HG03175 (cell line): ENCODE measurements at regions not wholly inside any gene's neighbourhood (a gene's known extent, or its start where the extent isn't known, plus 50 kb on each side); places are given as distances from the start of the nearest gene placed in this dataset.
"Not testable (repeated sequence)": the region's sequence is repeated elsewhere in the genome, so short reads cannot be mapped to it uniquely, and the experiment has no call there.

ENCODE experiments used
- ATAC-seq: cut with Tn5 transposase; IDR thresholded peaks from one replicate; pipeline ENCODE4 v1.9.1; 2021; ENCODE audit warnings: mild to moderate bottlenecking, moderate library complexity; ENCODE audit not compliant: unreplicated experiment

DNA sequence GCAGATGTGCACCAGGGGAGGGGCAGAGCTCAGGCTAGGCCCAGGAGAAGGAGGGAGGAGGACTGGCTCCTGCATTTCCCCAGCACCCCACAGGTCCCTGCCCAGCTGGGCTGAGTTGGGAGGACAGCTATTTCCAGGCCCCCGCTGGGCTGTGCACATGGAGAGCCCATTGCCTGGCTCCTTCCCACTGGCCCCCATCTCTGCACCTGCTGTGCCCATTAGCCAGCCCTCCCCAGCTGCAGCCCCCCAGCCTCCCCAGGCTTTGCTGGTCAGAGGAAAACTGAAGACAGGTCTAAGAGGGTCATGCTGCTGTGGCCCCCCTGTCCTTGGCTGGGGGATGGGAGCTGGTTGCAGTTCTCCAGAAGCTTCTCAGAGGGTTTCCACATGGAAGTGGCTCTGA lies 81.8 kb upstream of the SHANK2 start:
- ATAC-seq: no peak

DNA sequence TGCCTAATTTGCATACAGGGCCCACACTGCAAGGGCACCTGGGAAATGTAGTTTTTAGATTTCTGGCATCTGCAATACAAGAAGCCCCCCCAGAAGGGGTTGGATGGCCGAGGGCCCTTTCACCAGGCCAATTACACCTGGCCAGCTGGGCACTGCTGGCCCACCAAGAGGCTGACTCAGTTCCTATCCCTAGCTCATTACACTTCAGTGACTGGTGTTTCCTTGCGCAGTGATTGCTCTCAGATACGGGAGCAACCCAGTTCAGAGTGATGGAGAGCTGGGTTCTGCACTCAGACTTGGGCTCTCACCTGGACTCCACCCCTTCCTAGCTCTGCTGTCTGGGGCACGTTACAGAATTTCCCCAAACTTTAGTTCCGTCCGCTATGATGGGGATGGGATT lies 81.1 kb upstream of the SHANK2 start:
- no peak for ATAC-seq

GRCh38 chr11:71332447-71332846 lies 80.1 kb upstream of the SHANK2 start:
- no peak for ATAC-seq

DNA sequence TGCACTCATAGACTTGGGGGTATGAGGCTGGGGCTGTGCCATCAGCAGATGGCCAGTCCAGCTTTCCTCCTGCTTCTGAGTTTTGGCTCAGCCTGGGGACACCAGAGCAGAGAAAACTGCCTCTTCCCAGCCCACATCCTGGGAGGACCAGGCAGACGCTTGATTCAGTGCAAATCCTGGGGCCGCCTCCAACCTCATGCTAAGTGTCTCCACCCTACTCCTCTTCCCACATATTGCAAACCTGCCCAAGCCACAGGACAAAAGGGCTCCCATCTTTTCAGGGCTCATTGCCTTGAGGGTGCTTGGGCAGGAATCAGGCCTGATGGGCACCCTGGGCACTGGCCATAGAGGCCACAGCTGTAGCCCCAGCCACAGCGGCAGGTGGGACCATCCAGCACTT lies 79.7 kb upstream of the SHANK2 start:
- no peak for ATAC-seq

DNA sequence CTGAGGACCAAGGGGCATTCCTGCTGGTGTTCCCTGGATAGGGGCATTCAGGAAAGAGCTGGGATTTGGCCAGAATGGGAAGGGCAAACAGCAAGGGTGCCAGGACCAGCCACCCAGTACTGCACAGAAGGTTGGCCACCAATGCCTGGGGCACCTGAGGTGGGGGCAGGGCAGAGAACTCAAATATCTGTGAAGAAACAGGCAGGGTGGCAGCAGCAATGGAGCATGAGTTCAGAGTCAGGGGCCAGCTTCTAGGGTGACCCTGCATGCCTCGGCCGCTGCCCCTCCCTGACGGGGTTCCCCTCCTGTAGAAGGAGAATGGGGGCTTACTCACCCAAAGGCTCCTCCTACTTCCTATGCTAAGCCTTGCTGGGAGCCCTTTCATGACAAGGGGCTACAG lies 79.3 kb upstream of the SHANK2 start:
- ATAC-seq: no peak

DNA sequence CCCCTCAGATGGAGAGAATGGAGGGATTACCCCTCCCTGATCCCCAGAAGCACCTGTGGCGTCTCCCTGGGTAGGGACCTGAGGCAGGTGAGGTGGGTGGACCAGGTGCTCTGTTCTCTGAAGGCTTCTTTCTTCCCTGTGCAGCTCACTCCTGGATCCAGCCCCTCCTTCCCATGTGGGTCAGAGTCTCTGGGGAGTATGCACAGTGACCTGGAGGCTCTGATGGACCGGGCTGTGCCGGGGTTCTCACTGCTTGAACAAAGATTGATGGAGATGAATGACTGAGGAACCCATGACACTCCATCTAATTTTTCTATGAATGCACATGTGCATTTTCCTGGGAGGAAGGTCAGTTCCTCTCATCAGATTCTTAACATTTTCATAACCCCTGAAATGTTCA lies 78.6 kb upstream of the SHANK2 start:
- no peak for ATAC-seq

DNA sequence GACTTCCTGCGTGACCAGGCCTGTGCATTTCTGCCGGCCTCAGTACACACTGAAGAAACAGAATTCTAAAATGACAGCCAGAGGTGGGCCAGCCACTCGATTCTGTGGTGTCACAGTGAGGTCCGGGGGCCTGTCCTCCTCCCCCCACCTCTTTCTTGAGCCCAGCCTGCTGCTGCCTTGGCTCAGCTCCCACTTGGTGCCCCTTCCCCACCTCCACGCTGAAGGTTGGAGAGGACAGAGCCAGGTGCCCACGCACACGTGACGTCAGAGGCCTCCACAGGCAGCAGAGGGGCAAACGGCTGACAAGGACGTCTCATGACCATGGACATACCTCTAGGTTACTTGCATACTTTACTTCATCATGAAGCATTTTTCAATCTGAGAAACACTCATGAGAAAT lies 78.0 kb upstream of the SHANK2 start:
- no peak for ATAC-seq

DNA sequence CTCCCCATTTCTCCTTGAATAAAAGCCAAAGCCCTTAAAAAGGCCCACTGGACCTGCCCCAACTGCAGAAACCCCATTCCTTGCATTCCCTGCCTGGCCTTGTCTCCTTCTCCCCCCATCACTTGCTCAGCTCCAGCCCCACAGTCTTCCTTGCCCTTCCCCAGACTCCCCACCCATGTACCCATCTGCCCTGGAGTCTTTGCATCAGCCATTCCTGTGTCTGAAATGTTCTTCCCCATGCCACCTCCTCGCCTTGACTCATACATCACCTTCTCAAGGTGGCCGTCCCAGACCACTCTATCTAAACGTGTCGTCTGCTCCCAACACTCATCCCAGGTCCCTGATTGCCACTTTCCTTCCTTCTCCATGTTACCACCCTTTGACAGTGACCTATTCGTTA lies 77.4 kb upstream of the SHANK2 start:
- ATAC-seq: no peak

GRCh38 chr11:71329165-71329510 lies 76.8 kb upstream of the SHANK2 start:
- no peak for ATAC-seq

DNA sequence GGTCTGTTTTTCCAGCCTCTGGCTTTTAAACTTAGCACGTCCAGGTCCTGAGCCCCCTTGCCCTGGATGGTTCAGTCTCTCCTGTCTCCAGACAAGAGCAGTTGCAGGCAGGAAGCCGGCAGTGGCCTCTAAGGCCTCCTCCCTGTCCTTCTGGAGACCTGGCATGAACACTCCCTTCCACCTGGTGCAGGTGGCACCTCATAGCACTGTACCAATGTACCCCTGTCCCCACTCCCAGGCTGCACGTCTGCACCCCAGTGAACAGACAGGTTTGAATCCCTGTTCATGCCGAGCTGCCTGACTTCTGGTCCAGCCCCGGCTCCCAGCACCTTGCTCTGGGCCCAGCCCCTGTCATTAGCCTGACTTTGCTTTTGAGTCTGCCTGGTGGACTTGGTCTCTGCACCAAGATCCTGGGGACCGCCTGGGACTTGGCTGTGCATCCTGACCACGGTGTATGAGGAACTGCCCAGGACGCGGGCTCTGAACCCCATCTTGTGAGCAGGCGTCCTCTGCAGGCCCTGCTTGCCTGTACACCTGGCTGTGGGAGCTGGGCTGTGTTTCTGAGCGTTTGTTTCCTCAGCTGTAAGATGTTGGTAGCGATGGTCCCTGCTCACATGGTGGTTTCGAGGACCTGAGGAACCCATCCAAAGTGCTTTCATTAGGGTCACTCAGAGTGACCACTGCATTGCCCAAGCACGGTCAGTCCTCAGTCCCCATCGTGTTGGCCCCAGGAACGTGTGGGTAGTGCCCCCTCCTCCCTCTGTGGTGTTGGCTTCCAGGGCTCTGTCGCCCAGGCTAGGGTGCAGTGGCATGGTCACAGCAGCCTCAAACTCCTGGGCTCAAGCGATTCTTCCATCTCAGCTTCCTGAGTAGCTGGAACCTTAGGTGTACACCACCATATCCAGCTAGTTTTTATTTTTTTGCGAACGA lies 75.0 kb upstream of the SHANK2 start:
- no peak for ATAC-seq

DNA sequence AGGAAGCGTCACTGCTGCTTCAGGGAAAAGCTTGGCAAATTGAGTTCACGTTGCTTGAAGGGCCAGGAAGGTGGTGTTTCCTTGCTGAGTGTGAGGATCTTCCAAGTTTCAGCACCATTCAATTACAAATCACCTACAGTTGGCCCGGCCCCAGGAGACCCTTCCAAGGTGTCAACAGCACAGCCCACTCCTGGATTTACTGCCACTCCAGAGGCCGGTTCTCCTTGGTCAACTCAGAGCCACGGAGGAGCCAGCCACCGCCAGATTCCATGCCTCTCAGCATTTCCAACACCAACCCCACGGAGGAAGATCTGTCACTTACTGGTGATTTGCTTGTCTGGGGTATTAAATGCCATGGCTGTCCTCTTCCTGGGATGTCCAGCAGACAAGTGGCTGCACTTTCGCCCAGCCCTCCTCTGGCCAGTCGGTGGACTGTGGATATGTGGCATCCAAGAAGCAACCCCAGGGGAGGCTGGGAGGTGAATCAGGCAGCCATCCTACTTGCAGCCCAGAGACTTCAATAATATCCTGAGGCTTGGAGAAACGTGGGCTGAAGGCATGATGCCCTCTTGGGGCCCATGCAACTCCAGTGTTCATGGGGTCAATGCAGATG lies 74.1 kb upstream of the SHANK2 start:
- ATAC-seq: no peak

- ATAC-seq: no peak
Measured at GRCh38 chr11:71325418-71326327, 73.3 kb upstream of the SHANK2 start.

DNA sequence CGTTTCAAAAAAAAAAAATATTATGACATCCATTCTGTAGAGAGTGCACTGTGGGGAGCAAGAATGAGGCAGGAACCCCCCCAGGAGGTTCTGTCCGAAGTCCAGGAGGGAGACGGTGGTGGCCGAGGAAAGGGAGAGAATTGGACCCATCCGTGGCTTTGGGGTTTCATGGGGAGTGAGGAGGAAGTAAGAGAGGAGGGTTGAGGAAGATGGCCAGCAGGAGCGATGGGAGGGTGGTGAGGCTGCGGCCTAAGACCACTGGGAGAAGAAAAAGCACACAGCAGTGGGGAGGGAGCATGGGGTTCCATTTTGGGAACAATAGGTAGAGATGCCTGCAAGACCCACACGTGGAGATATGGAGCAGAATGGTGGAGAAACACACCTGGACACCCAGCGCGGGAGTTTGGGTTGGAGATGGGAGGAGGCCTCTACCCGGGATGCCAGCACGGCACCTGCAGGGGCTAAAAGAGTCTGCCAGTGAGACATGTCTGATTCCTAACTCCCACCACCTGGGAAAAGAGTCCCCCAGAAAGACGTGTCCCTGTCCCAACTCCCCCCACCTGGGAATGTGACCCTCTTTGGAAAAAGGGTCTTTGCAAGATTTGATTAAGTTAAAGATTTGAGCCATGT lies 72.5 kb upstream of the SHANK2 start:
- ATAC-seq: no peak

GRCh38 chr11:71323876-71324526 lies 71.6 kb upstream of the SHANK2 start:
- no peak for ATAC-seq

DNA sequence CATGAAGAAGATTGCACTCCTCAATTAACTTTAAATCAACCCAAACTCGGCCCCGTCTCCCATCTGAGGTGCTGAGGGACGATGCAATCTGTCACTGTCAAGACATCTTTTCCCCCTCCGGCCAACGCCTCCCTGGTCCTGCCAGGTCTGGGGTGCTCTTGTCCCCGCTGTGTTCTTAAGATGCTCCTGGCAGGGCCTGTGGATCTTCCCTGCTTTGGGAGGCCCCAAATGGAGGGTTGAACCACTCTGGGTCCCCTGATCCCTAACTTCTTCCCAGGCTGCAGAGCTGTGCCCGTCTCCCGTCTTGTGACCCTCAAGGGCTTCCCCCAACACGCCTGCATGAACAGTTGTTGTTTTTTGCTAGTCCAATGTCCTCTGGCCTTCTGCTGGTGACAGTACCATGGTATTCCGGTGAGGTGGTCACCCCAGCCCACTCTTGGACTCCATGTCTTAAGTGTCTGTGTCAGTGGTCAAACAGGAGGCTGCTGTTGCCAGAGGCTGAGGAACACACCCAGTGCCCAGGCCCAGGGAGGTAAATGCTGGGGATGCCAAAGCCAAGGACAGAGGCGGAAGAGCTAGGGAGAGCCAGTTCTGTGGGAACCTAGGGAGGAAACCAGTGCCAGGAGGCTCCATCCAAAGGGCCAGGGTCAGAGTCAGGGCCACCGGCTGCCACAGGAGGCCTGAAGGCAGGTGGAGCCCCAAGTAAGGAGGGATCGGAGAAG lies 70.6 kb upstream of the SHANK2 start:
- ATAC-seq: no peak

DNA sequence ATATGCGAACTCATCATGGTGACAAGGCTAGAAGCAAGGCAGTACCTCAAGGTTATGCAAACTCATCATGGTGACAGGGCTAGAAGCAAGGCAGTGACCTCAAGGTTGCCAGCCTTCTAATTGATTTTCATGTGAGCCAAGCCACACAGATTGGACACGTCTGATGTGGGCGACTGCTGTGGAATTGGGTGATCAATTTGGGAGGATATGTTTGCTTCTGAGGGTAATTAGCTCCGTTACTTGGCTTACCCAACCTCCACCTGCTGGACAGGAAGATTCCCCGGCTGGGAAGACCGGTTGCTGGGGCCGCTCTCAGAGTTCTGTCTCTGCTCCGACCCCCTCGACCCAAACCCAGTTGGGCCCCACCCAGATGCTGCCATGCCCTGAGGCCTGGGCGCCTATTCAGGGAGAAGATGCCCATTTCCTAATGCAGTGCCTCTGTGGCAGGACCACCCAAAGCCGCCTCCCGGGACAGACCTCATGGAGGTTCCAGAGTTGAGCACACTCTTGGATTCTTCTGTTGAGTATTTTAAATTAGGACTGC lies 69.9 kb upstream of the SHANK2 start:
- ATAC-seq: no peak

DNA sequence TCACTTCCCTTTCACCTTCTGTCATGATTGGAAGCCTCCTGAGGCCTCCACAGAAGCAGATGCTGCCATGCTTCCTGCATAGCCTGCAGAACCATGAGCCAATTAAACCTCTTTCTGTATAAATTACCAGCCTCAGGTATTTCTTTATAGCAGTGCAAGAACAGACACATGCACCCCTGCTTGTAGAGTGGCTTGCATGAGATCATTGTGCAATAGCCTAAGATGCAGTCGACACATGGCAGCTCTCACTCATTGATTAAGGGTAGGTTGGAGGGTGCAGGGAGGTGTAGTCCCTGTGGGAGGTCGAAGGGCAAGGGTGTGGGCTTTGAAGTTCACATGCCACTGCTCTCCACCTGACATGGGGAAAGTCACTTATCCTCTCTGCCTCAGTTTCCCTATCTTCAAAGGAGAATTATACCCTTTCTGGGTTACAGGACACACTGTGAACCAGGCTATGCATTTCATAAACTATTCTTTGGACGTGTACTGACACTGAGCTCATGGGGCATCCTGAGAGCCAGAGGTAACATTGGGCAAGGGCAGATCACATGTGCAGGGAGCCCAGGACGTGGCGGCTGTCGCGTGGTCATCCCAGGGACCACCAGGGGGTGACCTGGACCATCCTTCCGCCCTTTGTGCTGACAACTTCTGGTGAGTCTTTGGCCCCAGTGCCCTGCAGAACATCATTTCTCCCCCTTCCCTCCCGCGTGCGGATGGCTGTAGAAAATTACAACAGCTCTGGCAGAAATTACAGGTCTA lies 69.2 kb upstream of the SHANK2 start:
- ATAC-seq: no peak

GRCh38 chr11:71316701-71317100 lies 64.3 kb upstream of the SHANK2 start:
- ATAC-seq: no peak

- ATAC-seq: not testable (repeated sequence)
Measured at GRCh38 chr11:71312616-71313015, 60.2 kb upstream of the SHANK2 start.
